GM19043 (cell line): ENCODE measurements at regions not wholly inside any gene's neighbourhood (a gene's known extent, or its start where the extent isn't known, plus 50 kb on each side); places are given as distances from the start of the nearest gene placed in this dataset.

Experiments
- ATAC-seq: cut with Tn5 transposase; IDR thresholded peaks from one replicate; pipeline ENCODE4 v1.9.1; 2021; ENCODE audit warnings: low read depth; ENCODE audit not compliant: unreplicated experiment

DNA sequence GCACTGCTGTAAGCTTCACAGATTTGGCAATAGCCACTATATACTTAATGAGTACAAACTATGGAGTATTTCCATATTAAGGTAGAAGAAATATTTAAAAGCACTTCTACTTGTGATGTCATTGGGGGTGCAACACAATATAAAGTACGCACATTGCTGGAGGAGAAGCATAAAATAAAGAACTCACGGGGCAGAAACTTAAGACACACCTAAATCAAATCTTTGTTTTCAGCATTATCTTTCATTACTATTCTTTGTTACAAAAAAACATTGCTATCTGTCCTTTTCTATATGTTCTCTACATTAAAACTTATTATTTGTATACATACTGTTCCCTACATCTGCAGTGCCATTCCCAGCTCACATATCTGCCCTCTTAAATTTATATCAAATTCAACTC is 93.3 kb upstream of the VPREB1 start:
- no peak for ATAC-seq

DNA sequence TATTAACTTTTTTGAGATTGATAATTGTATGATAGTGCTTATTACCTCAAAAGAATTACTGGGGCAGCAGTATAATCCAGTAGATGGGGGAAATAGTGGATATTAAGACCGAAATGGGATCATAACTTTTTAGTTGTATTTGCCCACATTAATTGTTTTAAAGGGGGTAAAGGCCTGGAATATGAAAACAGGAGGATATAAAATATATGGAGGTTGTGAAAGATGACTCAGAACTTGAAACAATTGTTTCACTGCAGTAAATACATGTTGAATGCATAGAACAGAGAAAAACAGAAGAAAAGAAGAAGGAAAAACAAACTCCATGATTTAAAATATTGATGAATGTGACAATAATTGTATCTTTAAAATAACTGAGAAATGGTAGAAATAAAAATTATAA is 94.1 kb upstream of the VPREB1 start:
- ATAC-seq: no peak

DNA sequence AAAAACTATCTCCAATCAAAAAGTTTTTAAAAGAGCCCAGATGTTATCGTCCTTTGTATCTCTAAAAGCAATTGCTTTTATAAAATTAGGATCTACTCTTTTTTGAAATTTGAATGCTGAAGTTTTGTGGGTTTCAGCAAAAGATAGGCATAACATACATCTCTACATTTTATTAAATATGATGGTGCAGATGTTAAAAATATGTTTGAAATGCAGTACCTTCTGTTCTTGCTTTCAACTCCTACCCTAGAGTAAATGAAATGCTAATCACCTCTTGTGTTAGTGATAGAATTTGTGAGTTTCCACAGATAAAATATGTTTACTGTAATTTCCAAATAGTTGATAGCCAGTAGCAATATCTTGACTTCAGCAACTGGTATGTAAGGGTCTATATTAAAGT is 95.7 kb upstream of the VPREB1 start:
- ATAC-seq: no peak

DNA sequence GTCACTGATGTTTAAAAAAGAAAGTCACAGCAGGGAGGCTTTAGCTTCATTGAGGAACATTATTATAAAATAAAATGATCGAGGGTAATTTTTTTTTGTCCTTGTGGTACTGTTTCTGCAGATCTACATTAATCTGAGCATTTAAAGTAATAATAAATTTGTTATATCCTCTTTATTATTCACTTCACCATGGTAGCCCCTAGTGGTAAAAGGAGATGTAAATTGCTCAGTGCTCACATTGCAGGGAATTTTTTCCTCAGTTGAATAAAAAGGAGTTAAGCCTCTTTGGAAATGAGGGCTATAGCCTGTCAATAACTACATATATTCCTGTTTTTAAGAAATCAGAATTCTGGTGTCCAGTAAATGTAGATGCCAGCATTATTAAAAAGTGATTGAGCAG is 99.7 kb upstream of the VPREB1 start:
- ATAC-seq: no peak

DNA sequence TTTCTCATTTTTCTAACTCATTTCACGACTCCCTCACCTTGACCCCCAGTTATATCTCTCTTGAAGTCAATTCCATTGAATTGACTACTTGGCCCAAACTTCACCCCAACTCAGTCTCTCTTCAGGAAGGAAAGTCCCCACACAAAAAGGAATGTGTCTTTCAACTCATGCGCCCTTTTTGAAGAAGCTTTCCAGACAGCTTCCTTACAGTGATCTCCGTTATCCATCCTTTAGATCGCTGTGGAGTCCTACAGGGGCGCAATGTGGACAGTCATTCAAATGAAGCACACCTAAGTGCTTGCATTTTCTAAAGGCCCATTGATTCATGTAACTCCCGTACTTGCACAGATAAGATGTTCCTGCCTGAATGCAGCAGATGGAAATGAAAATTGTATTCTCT is 101.1 kb upstream of the VPREB1 start:
- ATAC-seq: no peak

DNA sequence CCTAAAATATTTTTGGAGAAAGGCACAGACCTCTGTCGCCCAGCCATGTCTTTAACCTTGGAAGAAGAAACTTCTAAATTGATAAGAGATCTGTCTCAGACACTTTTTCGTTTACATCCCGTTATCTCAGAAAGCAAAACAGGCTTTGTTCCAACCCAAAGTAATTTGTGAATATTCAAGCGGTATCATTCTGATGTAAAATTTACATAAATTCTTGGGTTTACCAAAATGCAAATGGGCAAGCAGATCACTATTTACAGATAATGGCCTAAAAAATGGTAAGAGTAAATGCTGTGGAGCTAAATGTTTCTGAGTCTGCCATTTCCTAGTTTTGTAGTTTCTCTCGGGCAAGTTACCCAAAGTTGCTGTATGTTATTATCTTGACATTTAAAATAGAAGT is 101.9 kb upstream of the VPREB1 start:
- ATAC-seq: no peak

DNA sequence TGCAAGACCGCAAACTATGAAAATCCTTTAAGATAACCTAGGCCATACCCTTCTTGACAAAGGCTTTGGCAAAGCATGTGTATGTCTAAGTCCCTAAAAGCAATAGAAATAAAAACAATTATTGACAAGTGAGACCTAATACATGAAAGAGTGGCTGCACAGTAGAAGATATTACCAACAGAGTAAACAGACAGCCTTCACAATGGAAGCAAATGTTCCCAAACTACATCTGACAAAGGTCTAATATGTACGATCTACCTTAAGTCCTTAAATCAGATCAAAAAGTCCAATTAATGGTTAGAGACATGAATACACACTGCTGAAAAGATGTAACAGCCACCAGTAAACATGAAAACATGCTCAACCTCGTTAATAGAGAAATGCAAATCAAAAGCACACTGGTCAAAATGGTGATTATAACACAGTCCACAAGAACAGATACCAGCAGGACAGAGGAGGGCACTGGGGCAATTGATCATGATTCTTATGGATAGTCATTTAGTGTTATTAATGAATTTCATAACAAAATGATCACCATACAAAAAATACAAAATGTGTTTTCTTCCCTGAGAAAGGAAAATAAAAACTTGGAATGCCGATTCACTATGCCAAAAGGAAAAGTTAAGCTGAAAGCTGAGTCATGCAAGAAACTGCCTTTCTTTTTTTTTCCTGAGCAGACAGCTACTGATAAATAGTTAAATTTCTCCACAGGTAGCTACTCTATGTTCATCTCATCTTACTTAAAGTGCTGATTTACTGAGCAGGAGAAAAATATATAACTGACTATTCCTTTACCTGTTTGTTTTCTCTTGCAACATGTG is 102.6 kb upstream of the VPREB1 start:
- ATAC-seq: no peak

DNA sequence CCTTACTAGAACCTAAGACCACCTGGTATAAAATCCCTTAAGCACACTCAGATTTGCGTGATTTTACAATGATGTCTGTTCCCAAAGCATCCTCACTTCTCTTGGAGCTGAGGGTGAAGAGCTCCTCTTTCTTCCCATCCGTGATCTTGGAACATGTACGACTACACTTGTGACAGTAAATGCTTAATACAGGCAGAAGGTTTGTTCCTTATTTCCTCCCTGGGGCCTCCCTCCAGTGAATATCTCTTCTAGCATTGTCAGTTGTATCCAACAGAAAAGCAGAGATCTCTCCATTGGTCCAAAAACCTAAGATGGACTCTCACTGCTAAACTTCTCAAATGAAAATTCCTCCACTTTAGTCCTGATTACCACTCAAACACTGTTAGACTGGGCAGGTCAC is 103.6 kb upstream of the VPREB1 start:
- ATAC-seq: no peak

DNA sequence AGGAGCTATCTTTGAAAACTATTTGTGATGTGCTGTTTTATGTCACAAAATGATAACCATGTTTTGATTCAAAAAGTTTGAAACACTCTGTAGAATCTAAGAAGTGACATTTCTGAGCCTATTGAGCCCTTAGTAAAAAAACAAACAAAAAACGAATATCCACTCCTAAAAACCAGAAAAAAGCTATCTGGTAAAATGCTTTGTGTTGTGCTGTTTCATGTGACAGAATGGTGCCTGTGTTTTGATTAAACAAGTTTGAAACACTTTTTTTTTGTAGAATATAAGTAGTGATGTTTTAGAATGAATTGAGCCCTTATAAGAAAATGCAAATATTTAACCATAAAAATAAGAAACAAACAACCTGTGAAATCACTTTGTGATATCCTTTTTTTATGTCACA is 105.2 kb upstream of the VPREB1 start:
- ATAC-seq: no peak

DNA sequence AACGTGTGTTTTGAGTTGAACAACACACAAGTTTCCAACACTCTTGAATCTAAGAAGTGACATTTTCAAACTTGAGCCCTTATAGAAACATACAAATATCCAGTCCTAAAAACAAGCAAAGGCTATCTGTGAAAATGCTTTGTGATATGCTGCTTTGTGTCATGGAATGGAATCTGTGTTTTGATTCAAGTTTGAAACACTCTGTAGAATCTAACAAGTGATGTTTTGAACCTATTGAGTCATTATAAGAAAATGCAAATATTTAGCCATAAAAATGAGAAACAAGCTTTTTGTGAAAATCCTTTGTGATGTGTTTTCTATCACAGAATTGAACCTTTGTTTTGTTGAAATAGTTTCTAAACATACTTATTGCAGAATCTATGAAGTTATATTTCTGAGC is 105.7 kb upstream of the VPREB1 start:
- ATAC-seq: no peak

DNA sequence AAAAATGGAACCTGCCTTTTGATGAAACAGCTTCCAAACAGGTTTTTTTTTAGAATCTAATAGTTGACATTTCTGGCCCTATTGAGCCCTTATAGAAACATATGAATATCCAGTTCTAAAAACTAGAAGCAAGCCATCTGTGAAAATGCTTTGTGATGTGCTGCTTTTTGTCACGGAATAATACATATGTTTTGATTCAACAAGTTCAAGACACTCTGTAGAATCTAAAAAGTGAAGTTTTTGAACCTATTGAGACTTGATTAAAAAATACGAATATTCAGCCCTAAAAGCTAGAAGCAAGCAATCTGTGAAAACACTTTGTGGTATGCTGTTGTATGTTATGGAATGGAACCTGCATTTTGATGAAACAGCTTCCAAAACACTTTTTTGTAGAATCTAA is 106.7 kb upstream of the VPREB1 start:
- ATAC-seq: no peak

DNA sequence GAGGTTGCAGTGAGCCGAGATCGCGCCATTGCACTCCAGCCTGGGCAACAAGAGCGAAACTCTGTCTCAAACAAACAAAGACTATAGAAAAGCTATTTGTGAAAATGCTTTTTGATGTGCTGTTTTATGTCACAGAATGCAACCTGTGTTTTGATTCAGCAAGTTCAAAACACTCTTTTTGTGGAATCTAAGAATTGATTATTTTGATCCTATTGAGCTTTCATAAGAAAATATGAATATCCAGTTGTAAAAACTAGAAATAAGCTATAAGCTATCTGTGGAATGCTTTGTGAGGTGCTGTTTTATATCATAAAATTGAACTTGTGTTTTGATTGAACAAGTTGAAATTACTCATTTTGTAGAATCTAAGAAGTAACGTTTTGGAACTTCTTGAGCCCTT is 110.7 kb upstream of the VPREB1 start:
- no peak for ATAC-seq

DNA sequence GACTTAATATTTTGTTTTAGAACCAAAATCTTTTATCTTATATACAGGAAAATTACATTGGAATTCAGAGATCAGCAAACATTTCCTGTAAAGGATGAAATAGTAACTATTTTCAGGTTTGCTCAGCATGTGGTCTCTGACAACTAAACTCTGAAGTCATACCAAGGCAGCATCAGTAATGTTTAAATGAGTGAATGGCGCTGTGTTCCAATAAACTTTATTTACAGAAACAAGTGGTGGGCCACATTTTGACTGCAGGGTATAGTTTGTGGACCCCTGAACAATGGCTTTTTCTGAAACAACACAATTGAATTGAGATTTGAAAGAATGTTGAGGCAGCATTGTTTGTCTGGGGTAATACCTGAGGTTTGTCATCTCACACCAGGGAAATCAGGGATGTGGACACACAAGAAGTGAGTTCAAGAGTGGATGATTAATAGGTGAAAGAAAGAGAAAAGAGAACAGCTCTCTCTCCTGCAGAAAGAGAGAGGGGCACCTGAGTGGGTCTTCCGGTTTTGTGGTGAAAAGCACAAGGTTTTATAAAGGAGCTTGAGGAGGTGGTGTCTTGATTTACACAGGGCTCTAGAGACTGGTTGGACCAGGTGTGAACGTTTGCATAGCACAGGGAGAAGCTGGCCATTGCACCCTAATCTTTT is 113.5 kb upstream of the VPREB1 start:
- no peak for ATAC-seq

DNA sequence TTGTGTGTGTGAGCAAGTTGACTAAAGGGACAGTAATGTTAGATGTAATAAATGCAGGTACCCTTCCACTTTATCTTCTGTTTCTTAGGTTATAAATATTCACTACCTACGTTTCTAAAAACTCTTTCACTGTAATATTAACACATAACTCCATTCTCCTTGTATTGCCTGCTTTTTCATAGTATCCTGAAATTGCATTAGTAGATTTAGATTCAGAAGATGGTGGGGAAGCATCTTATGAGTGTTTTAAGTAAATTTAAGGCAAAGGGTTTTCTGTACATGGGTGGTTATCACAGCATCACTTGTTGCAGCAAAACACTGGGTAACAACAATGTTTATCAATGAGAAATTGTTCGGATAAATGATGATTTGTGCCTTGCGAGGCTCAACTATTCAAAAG is 115.2 kb upstream of the VPREB1 start:
- ATAC-seq: no peak

DNA sequence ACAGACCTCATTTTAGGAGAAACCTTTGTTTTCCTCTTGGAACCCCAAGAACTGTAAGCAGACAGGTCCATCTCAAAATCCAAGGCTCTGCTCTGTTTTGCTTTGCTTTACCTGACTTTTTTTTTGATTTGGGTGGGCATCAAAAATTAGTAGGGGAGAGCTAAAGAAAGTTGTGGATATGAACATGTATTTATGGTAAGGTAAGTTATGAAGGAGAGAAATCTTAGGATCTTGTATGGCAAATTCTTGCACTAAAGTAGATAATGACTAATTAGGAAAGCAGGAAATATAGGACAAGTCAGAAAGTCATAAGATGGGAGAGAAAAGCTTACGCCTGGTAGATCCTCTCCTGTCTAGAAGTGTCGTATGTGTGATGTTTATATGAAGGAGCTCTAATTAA is 116.1 kb upstream of the VPREB1 start:
- no peak for ATAC-seq

DNA sequence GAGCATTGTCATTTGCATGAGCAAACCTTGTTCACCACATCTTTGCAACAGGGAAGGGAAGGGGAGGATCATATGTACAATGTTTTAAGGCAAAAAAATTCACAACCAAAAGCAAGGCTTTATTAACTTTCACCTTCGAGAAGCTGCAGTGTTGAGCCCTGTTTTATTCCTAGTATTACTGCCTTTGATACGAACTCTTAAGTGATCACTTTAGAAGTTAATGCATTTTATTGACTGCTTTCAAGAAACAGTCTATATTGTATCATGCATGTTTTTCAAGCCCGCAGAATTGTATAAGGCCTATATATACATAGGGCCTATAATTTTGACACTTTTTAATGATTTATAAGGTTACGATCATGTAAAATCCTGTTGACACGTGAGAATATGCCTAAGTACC is 117.5 kb upstream of the VPREB1 start:
- no peak for ATAC-seq

DNA sequence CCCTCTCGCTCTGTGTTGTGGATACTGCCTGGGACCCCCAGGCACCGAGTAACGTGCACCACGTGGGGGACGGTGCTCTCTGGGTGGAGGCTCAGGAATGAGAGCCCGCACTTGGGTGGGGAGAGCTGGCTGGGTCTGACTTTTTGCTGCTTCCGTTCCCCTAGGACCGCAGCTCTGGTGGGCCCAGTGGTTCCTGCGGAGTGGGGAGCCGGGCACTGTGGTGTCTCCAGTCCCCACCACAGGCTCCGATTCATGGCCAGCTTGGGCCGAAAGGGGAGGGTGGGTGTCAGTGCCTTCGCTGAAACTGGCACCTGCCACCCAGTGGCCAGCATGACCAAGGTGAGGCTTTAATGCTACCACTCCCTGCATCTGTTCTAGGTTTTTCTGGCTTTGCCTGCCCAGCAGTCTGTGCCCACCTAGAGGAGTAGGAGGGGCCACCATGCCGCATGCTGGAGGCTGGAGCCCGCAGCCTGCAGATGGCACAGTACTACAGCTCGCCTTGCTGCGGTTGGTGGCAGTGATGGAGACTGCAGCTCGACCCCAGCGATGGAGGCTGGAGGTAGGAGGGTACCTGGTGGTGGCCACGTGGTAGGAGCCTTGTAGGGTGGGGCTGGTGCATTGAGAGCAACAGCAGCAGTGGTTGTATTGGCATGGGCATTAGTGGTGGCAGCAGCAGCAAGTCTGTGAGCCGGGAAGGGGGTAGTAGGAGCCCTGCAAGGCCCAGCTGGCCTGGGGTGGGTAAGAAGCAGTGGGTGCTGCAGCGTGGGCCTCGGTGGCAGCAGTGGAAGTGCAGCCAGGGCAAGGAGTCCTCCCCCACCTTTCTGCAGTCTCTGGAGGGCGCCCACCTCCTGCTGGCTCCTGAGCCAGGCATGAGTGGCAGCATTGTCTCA is 118.8 kb upstream of the VPREB1 start:
- ATAC-seq: no peak

DNA sequence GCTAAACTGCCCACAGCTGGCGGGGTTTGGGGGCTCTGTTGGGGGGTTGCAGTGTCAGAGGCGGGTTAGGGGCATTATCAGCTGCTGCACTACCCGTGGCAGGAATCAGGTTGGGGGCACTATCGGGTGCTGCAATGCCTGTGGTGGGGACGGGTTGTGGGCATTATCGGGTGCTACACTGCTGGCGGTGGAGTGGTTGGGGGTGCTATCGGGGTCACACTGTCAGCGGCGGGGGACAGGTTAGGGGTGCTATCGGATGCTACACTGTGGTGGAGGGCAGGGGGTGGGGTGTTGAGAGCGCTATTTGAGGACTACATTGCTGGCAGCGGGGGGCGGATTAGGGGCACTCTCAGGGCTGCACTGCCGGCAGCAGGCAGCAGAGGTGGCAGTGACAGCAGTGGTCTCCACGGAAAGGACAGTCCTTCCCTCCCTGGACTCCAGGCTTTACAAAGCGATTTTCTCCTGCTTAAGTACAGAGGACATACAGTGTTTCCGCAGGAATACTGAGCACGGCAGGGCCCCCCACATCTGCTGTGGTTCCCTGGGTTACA is 119.5 kb upstream of the VPREB1 start:
- no peak for ATAC-seq

DNA sequence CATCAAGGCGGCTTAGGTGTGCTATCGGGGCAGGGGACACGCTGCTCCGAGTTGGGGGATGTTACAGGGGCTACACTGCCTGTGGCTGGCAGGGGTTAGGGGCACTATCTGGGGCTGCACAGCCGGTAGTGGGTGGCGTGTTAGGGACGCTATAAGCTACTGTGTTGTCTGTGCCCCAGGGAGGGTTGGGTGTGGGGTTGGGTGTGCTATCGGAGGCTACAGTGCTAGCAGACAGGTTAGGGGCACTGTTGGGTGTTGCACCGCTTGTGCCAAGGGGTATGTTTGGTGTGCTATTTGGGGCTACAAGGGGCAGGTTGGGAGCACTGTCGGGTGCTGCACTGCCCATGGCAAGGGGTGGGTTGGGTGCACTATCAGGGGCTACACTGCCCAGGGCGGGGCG is 120.2 kb upstream of the VPREB1 start:
- ATAC-seq: no peak

DNA sequence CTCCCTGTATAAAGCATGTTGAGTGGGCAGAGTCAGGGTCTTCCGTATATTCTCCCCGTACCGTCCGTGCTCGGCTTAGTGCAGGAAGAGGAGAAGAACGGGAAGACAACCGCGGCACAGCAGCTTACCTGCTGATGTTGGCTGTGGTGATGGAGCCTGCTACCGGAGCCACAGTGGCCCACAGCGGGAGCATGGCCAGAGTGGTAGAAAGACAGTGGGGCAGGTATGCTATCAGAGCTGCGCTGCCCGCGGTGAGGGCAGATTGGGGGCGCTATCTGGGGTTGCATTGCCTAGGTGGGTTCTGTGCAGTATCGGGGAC is 120.7 kb upstream of the VPREB1 start:
- ATAC-seq: no peak
